Left ventricle myocardium inferior (tissue), 1 donor: ENCODE measurements at regions not wholly inside any gene's neighbourhood (a gene's known extent, or its start where the extent isn't known, plus 50 kb on each side); places are given as distances from the start of the nearest gene placed in this dataset.

Experiments used
- DNase-seq: peaks from one replicate; pipeline ENCODE4 v3.0.0-alpha.2; 2020
- H3K27ac ChIP-seq: fragments of 200-600 bp; replicated peaks from 2 replicates; pipeline ENCODE4 v1.8.0; 2021
- H3K27me3 ChIP-seq: fragments of 200-600 bp; 2 replicates; pipeline ENCODE4 v1.8.0; 2021; ENCODE audit warnings: low read depth
- H3K36me3 ChIP-seq: fragments of 200-600 bp; 2 replicates; pipeline ENCODE4 v1.8.0; 2021
- H3K4me1 ChIP-seq: fragments of 200-600 bp; 2 replicates; pipeline ENCODE4 v1.8.0; 2021
- H3K4me3 ChIP-seq: fragments of 200-600 bp; 2 replicates; pipeline ENCODE4 v1.8.0; 2021; ENCODE audit warnings: mild to moderate bottlenecking, moderate library complexity
- H3K9me3 ChIP-seq: fragments of 200-600 bp; replicated peaks from 2 replicates; pipeline ENCODE4 v1.8.0; 2021
- CTCF ChIP-seq: fragments of 200-600 bp; IDR thresholded peaks from 2 replicates; pipeline ENCODE4 v1.8.0; 2021; ENCODE audit warnings: antibody characterized with exemption, mild to moderate bottlenecking, borderline replicate concordance
- intact Hi-C: fragments of 100-400 bp; cut with micrococcal nuclease; formaldehyde crosslinking; loops from one replicate; pipeline ENCODE4 v1.11.0; 2022
- donor health status: DM: no; HTN: yes; CAD: no; lungs with severe emphysema.

- Histone ChIP-seq H3K36me3 (no peaks in the 10 kb centered on the region), H3K27me3 (no peaks in the 10 kb centered on the region), H3K4me1 (peaks cover 61% of the 10 kb centered on the region), H3K4me3 (no peak overlapping the region), H3K9me3 (no peaks in the 10 kb centered on the region), H3K27ac (peak overlapping the region; percentile 82)
- intact Hi-C loops: no loop called here
- no peak for DNase-seq
- no peak for TF ChIP-seq CTCF
Observed at GRCh38 chr9:2496169-2496568, 125.4 kb upstream of the VLDLR start.

GRCh38 chr9:2496934-2497333 lies 124.7 kb upstream of the VLDLR start:
- H3K4me1 ChIP-seq: peaks cover 61% of the 10 kb centered on the region
- no peak overlapping the region for H3K4me3 ChIP-seq
- H3K9me3 ChIP-seq: no peaks in the 10 kb centered on the region
- no peaks in the 10 kb centered on the region for H3K27me3 ChIP-seq
- H3K27ac ChIP-seq: peak overlapping the region; percentile 82
- DNase-seq: no peak
- intact Hi-C loops: no loop called here
- H3K36me3 ChIP-seq: no peaks in the 10 kb centered on the region
- TF ChIP-seq CTCF: no peak

GRCh38 chr9:2497666-2498400 lies 123.8 kb upstream of the VLDLR start:
- peaks cover 55% of the 10 kb centered on the region for H3K4me1 ChIP-seq
- no peak for TF ChIP-seq CTCF
- intact Hi-C loops: no loop called here
- no peaks in the 10 kb centered on the region for H3K36me3 ChIP-seq
- H3K27me3 ChIP-seq: no peaks in the 10 kb centered on the region
- H3K9me3 ChIP-seq: no peaks in the 10 kb centered on the region
- no peak for DNase-seq
- H3K27ac ChIP-seq: peak overlapping the region; percentile 82
- no peak overlapping the region for H3K4me3 ChIP-seq

GRCh38 chr9:2502210-2502609 lies 119.4 kb upstream of the VLDLR start:
- intact Hi-C loops: no loop called here
- H3K27ac ChIP-seq: no peak overlapping the region

GRCh38 chr9:2502760-2503159 lies 118.8 kb upstream of the VLDLR start:
- no peak for TF ChIP-seq CTCF
- Histone ChIP-seq H3K4me1 (peaks cover 24% of the 10 kb centered on the region), H3K27ac (no peak overlapping the region), H3K27me3 (no peaks in the 10 kb centered on the region), H3K36me3 (no peaks in the 10 kb centered on the region), H3K9me3 (no peaks in the 10 kb centered on the region), H3K4me3 (no peak overlapping the region)
- intact Hi-C loops: no loop called here
- no peak for DNase-seq

More at GRCh38 chr9:2502210-2502609, 119.4 kb upstream of the VLDLR start:
- no peak for TF ChIP-seq CTCF
- Histone ChIP-seq H3K4me1 (peaks cover 29% of the 10 kb centered on the region), H3K9me3 (no peaks in the 10 kb centered on the region), H3K27me3 (no peaks in the 10 kb centered on the region), H3K36me3 (no peaks in the 10 kb centered on the region), H3K4me3 (no peak overlapping the region)
- no peak for DNase-seq
